GM18511 (cell line): ENCODE measurements at regions not wholly inside any gene's neighbourhood (a gene's known extent, or its start where the extent isn't known, plus 50 kb on each side); places are given as distances from the start of the nearest gene placed in this dataset.
"Not testable (repeated sequence)": the region's sequence is repeated elsewhere in the genome, so short reads cannot be mapped to it uniquely, and the experiment has no call there.

Source experiments
- ATAC-seq: cut with Tn5 transposase; IDR thresholded peaks from one replicate; pipeline ENCODE4 v1.9.1; 2021; ENCODE audit warnings: mild to moderate bottlenecking, moderate library complexity; ENCODE audit not compliant: unreplicated experiment

GRCh38 chr4:103422467-103423219 is 224.5 kb upstream of the CENPE start:
- no peak for ATAC-seq

GRCh38 chr4:103415801-103416200 is 217.7 kb upstream of the CENPE start:
- ATAC-seq = peak; percentile 58

GRCh38 chr4:103412646-103413045 is 214.5 kb upstream of the CENPE start:
- ATAC-seq = not testable (repeated sequence)

GRCh38 chr4:103410386-103410785 is 212.2 kb upstream of the CENPE start:
- ATAC-seq = no peak

GRCh38 chr4:103405415-103405814 is 207.3 kb upstream of the CENPE start:
- peak; percentile 73 for ATAC-seq

GRCh38 chr4:103403619-103404018 is 205.5 kb upstream of the CENPE start:
- no peak for ATAC-seq

GRCh38 chr4:103402198-103402597 is 204.1 kb upstream of the CENPE start:
- ATAC-seq = no peak

GRCh38 chr4:103400405-103400804 is 202.3 kb upstream of the CENPE start:
- ATAC-seq = peak; percentile 78

- no peak for ATAC-seq
These were observed 199.4 kb upstream of the CENPE start for GRCh38 chr4:103397541-103397940.

- not testable (repeated sequence) for ATAC-seq
These were observed 189.4 kb upstream of the CENPE start for GRCh38 chr4:103387508-103388011.

- ATAC-seq = not testable (repeated sequence)
These were observed 187.4 kb upstream of the CENPE start for GRCh38 chr4:103385565-103385964.

GRCh38 chr4:103375278-103375677 is 177.1 kb upstream of the CENPE start:
- no peak for ATAC-seq

- ATAC-seq = no peak
These were observed 176.6 kb upstream of the CENPE start for GRCh38 chr4:103374758-103375157.

GRCh38 chr4:103374306-103374705 is 176.2 kb upstream of the CENPE start:
- ATAC-seq = no peak

GRCh38 chr4:103372002-103372558 is 173.9 kb upstream of the CENPE start:
- no peak for ATAC-seq

GRCh38 chr4:103370336-103370735 is 172.2 kb upstream of the CENPE start:
- ATAC-seq = no peak

GRCh38 chr4:103365285-103365684 is 167.1 kb upstream of the CENPE start:
- ATAC-seq = no peak

- ATAC-seq = no peak
These were observed 165.9 kb upstream of the CENPE start for GRCh38 chr4:103364083-103364482.

GRCh38 chr4:103361926-103362325 is 163.8 kb upstream of the CENPE start:
- no peak for ATAC-seq

- ATAC-seq = no peak
These were observed 161.8 kb upstream of the CENPE start for GRCh38 chr4:103359900-103360299.

GRCh38 chr4:103354006-103354405 is 155.9 kb upstream of the CENPE start:
- no peak for ATAC-seq

- ATAC-seq = no peak
These were observed 131.5 kb upstream of the CENPE start for GRCh38 chr4:103329642-103330041.
